ENCODE measurements at regions not wholly inside any gene's neighbourhood (a gene's known extent, or its start where the extent isn't known, plus 50 kb on each side); places are given as distances from the start of the nearest gene placed in this dataset.

GRCh38 chr5:136526021-136526420, 160.7 kb upstream of the TRPC7 start:
- H3F3A ChIP-seq (ENCODE audit: insufficient read depth, low read length, poor library complexity, severe bottlenecking), result no peaks in the 10 kb centered on the region
- no peaks in the 10 kb centered on the region for H3K79me2 ChIP-seq (replicated peaks; ENCODE audit: insufficient read depth, low read length)
- no peaks in the 10 kb centered on the region for H3K27me3 ChIP-seq (ENCODE audit: insufficient read depth, low read depth, low read length)
- no peaks in the 10 kb centered on the region for H3K36me3 ChIP-seq (ENCODE audit: insufficient read depth, low read length)
- no peak overlapping the region for H3K4me2 ChIP-seq (ENCODE audit: low read length)
- TF ChIP-seq MXI1 (conservative IDR thresholded peaks at IDR 0.05; ENCODE audit: poor library complexity, severe bottlenecking), result no peak
- no peak for TF ChIP-seq TAF1 (IDR thresholded peaks at IDR 0.05; ENCODE audit: low read depth)
- no peak for TF ChIP-seq CTCF (IDR thresholded peaks at IDR 0.05; ENCODE audit: poor library complexity, severe bottlenecking)
- TF ChIP-seq SMC3 (conservative IDR thresholded peaks at IDR 0.05; ENCODE audit: poor library complexity), result no peak
- no peak for TF ChIP-seq POLR2AphosphoS5 (IDR thresholded peaks at IDR 0.05)
- no peak for TF ChIP-seq EP300 (conservative IDR thresholded peaks at IDR 0.05; ENCODE audit: poor library complexity, severe bottlenecking)
- TF ChIP-seq EZH2 (IDR thresholded peaks at IDR 0.05; ENCODE audit: borderline replicate concordance, insufficient read depth, low read length, poor library complexity, severe bottlenecking), result no peak
- TF ChIP-seq REST (IDR thresholded peaks at IDR 0.05; ENCODE audit: borderline replicate concordance), result no peak
- TF ChIP-seq RAD21 (conservative IDR thresholded peaks at IDR 0.05), result no peak
- H4K20me1 ChIP-seq (ENCODE audit: insufficient read depth), result no peaks in the 10 kb centered on the region
- no peaks in the 10 kb centered on the region for H3K9me3 ChIP-seq (ENCODE audit: low read length)
- no peak overlapping the region for H3K9ac ChIP-seq (ENCODE audit: low read length)
- no peak overlapping the region for H3K4me3 ChIP-seq (ENCODE audit: low read length)
- H2AFZ ChIP-seq (ENCODE audit: low read depth, low read length), result no peak overlapping the region
- H3K9me2 ChIP-seq (ENCODE audit: insufficient read depth, low read length), result no peaks in the 10 kb centered on the region
- H3K27ac ChIP-seq (ENCODE audit: low read length), result no peak overlapping the region

- no peak overlapping the region for H3K4me3 ChIP-seq (ENCODE audit: low read length)
- TF ChIP-seq REST (IDR thresholded peaks at IDR 0.05; ENCODE audit: borderline replicate concordance), result no peak
- no peaks in the 10 kb centered on the region for H3K9me2 ChIP-seq (ENCODE audit: insufficient read depth, low read length)
- no peaks in the 10 kb centered on the region for H3K36me3 ChIP-seq (ENCODE audit: insufficient read depth, low read length)
- no peaks in the 10 kb centered on the region for H3K79me2 ChIP-seq (replicated peaks; ENCODE audit: insufficient read depth, low read length)
- H3K27ac ChIP-seq (ENCODE audit: low read length), result no peak overlapping the region
- H2AFZ ChIP-seq (ENCODE audit: low read depth, low read length), result no peak overlapping the region
- no peaks in the 10 kb centered on the region for H4K20me1 ChIP-seq (ENCODE audit: insufficient read depth)
- H3K9me3 ChIP-seq (ENCODE audit: low read length), result no peaks in the 10 kb centered on the region
- H3K4me2 ChIP-seq (ENCODE audit: low read length), result no peak overlapping the region
- H3F3A ChIP-seq (ENCODE audit: insufficient read depth, low read length, poor library complexity, severe bottlenecking), result no peaks in the 10 kb centered on the region
- H3K9ac ChIP-seq (ENCODE audit: low read length), result no peak overlapping the region
- H3K27me3 ChIP-seq (ENCODE audit: insufficient read depth, low read depth, low read length), result no peaks in the 10 kb centered on the region
These were observed 160.3 kb upstream of the TRPC7 start for GRCh38 chr5:136525597-136525996.

Measured in neural cell (in vitro differentiated cells).